ENCODE measurements at regions not wholly inside any gene's neighbourhood (a gene's known extent, or its start where the extent isn't known, plus 50 kb on each side); places are given as distances from the start of the nearest gene placed in this dataset.

DNA sequence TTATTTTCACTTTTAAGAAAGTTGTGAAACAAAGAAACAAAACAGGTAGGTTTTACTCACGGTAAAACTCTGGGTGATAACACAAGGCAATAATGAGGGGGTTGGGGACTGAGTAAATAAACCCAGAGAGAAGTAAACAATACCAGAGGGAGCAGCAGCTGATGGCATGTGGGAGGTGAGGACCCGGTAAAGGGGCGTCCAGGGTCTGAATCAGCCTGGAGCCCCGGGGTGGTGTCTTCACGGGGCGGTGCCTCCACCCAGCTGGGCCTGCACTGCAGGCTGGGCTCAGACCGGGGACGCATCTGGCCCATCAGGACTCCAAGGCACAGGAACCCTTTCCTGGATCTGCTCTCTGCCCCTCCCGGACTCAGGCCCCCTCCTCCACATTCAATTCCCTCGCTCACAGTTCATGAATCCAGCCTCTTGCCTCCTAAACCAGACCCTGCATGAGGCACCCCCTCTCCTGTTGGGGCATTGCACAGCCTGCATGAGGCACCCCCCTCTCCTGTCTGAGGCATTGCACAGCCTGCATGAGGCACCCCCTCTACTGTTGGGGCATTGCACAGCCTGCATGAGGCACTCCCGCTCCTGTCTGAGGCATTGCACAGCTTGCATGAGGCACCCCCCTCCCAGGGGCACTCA lies 73.9 kb upstream of the MFGE8 start:
- Mint-ChIP-seq H3K27me3 (no peaks in the 10 kb centered on the region), H3K4me1 (peaks cover 2% of the 10 kb centered on the region), H3K27ac (no peak overlapping the region), H3K4me3 (no peak overlapping the region), H3K36me3 (ENCODE audit: low read depth) (no peaks in the 10 kb centered on the region), H3K9me3 (no peaks in the 10 kb centered on the region)
- ChIA-PET CTCF (interaction anchor here (1.0 kb wide), 1 partner anchor 50 kb away, joined by 3 read pairs; no protein-coding TSS in a partner anchor), POLR2A (no interaction called here)
- no peak for DNase-seq

DNA sequence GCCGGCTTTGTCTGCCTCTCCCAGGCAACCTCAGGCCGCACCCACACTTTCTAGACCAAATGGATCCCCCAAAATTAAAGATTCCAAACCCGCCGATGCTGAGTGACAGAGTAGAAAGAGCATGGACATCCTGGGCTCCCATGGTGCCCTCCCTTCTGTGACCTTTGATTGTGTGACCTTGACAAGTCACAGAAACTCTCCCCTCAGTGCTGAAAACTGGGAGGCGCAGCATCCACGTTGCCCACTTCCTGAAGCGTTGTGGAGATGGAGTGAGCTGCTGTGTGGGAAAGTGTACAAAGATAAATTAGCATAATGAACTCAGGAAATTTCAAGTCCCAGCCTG lies 74.4 kb upstream of the MFGE8 start:
- ChIA-PET POLR2A (no interaction called here), CTCF (interaction anchor here (0.8 kb wide), 1 partner anchor 67 kb away, joined by 3 read pairs; no protein-coding TSS in a partner anchor)
- Mint-ChIP-seq H3K4me1 (peaks cover 2% of the 10 kb centered on the region), H3K4me3 (no peak overlapping the region), H3K27ac (no peak overlapping the region), H3K27me3 (no peaks in the 10 kb centered on the region), H3K9me3 (no peaks in the 10 kb centered on the region), H3K36me3 (ENCODE audit: low read depth) (no peaks in the 10 kb centered on the region)
- DNase-seq = no peak

DNA sequence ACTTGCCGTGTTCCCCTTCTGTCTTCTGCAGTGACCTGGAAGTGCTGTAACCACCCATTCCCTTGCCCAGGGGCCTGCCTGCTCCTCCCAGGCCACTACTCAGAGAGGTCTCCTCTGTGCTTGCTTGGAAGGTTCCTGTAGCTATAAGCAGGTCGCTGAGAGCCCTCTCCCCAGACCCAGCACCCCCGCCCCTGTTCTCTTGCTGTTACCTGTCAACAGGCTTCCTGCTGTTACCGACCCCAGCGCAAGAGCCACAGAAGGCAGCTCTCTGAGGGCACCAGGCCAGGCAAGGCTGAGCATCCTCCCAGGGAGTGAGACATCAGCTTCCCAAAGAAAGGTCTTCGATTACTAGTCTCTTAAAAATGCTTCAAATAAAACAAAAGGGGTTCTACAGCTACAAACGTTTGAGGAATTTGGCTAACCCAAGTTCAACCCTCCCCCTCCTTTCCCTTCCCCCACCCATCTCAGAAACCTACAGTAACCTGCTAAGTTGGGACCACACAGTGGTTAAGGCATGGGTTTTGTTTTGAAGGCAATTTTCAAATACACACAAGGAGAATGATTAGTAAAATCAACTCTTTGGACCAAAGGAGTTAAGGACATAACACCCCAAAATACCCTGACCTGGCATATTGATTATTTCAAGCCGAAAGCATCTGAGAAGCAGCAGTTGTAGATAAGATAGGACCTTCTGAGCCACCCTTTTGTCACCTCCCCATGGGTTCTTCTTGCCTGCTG lies 74.9 kb upstream of the MFGE8 start:
- Mint-ChIP-seq H3K36me3 (ENCODE audit: low read depth) (no peaks in the 10 kb centered on the region), H3K4me3 (no peak overlapping the region), H3K9me3 (no peaks in the 10 kb centered on the region), H3K27me3 (no peaks in the 10 kb centered on the region), H3K27ac (no peak overlapping the region), H3K4me1 (peaks cover under 1% of the 10 kb centered on the region)
- DNase-seq = no peak
- ChIA-PET CTCF (interaction anchor here (0.8 kb wide), 2 partner anchors 50 to 67 kb away, joined by 3 to 4 read pairs; no protein-coding TSS in a partner anchor), POLR2A (no interaction called here)

DNA sequence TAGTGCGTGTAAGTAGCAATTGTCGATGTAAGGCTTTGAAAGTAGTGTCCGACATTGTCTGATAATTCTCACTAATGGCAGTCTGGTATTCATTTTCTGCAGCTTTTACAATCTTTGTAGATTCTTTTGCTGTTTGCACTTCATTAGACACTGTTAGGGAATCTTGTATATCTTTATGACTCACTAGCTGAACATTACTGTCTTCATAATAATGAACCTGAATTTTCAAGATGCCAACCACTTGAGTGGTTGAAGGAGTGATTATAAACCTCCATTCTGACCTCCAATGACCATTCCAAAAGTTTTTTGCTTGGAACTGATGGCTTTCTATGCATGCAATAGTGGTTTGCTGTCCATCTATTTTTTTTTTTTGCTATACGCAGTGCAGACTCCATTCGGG lies 76.4 kb upstream of the MFGE8 start:
- POLR2A ChIA-PET = no interaction called here
- H3K27me3 Mint-ChIP-seq = no peaks in the 10 kb centered on the region
- H3K9me3 Mint-ChIP-seq = no peaks in the 10 kb centered on the region
- DNase-seq = no peak
- no peak overlapping the region for H3K4me3 Mint-ChIP-seq
- no peaks in the 10 kb centered on the region for H3K36me3 Mint-ChIP-seq (ENCODE audit: low read depth)
- H3K4me1 Mint-ChIP-seq = no peaks in the 10 kb centered on the region
- CTCF ChIA-PET = no interaction called here
- no peak overlapping the region for H3K27ac Mint-ChIP-seq

DNA sequence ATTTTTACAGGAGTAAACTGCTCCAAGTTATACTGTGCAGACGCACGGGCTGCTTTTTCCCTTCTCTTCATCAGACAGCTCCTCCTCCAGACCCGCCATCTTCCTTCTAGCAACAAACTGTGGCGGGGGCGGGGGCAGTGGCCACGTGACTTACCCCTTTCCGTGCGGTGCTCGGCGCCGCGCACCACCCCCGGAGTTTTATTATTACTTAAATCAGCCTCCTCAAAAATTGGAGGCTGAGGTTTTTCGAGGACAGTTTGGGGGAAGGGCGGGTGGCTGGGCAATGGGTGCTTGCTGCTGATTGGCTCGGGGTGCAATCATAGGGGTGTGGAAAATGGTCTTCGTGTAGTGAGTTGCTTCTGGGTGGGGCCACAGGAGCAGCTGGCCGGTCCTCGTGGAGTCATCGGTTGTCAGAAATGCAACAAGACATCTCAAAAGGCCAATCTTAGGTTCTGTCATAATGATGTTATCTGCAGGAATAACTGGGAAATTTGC lies 77.1 kb upstream of the MFGE8 start:
- no peaks in the 10 kb centered on the region for H3K27me3 Mint-ChIP-seq
- no peaks in the 10 kb centered on the region for H3K9me3 Mint-ChIP-seq
- no peaks in the 10 kb centered on the region for H3K4me1 Mint-ChIP-seq

DNA sequence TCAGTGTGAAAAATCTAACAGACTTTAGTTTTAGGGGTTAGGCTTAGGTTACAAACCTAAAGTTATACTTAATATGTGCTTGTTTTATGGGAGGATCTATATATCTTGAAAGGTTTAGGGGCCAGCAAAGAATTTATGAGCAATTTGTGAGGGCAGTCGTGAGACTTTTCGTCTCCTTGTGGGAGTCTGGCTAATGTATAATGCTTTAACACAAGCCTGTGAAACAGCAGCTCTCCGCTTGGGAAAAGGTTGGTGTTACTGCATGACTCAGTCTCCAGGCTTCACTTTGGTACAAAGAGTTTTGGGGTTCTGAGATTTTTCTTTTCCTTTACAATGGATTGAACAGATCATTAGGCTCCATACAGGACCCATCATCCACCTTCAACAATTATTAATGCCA lies 79.0 kb upstream of the MFGE8 start:
- H3K9me3 Mint-ChIP-seq = no peaks in the 10 kb centered on the region
- no peak overlapping the region for H3K4me3 Mint-ChIP-seq

More for the DNA sequence above, 77.1 kb upstream of the MFGE8 start:
- ChIA-PET POLR2A (no interaction called here), CTCF (interaction anchor here (0.6 kb wide), 1 partner anchor 9 kb away, joined by 3 read pairs; no protein-coding TSS in a partner anchor)
- H3K36me3 Mint-ChIP-seq (ENCODE audit: low read depth) = no peaks in the 10 kb centered on the region
- H3K27ac Mint-ChIP-seq = no peak overlapping the region
- DNase-seq = no peak
- no peak overlapping the region for H3K4me3 Mint-ChIP-seq

DNA sequence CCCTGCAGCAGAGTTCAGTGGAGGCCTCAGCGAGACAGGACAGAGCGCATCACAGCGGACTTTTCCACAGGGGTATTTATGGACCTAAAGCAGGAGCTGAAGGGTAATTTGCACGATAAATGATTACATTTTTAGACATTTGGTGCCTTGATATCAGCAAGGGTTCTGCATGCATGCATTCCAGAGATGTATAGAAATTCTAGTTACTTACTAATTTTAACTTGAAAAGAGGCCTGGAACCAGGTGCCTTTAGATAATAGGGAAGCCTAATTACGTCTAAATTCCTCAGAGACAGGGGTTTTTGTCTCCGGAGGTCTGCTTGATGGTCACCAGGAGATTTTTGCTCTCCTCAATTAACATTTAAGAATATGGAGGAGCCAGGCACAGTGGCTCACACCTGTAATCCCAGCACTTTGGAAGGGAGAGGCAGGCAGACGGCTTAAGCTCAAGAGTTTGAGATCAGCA lies 79.8 kb upstream of the MFGE8 start:
- Mint-ChIP-seq H3K9me3 (no peaks in the 10 kb centered on the region), H3K36me3 (ENCODE audit: low read depth) (no peaks in the 10 kb centered on the region), H3K27ac (no peak overlapping the region), H3K4me3 (no peak overlapping the region), H3K4me1 (no peaks in the 10 kb centered on the region), H3K27me3 (no peaks in the 10 kb centered on the region)
- ChIA-PET POLR2A (no interaction called here), CTCF (interaction anchor here (0.7 to 0.9 kb wide), 2 partner anchors 88 to 213 kb away, joined by 3 read pairs; no protein-coding TSS in a partner anchor)
- DNase-seq = no peak

More for the DNA sequence above, 79.0 kb upstream of the MFGE8 start:
- Mint-ChIP-seq H3K4me1 (no peaks in the 10 kb centered on the region), H3K27ac (no peak overlapping the region), H3K27me3 (no peaks in the 10 kb centered on the region), H3K36me3 (ENCODE audit: low read depth) (no peaks in the 10 kb centered on the region)
- no peak for DNase-seq
- POLR2A ChIA-PET = no interaction called here
- CTCF ChIA-PET = interaction anchor here (0.9 kb wide), 1 partner anchor 214 kb away, joined by 3 read pairs; no protein-coding TSS in a partner anchor

DNA sequence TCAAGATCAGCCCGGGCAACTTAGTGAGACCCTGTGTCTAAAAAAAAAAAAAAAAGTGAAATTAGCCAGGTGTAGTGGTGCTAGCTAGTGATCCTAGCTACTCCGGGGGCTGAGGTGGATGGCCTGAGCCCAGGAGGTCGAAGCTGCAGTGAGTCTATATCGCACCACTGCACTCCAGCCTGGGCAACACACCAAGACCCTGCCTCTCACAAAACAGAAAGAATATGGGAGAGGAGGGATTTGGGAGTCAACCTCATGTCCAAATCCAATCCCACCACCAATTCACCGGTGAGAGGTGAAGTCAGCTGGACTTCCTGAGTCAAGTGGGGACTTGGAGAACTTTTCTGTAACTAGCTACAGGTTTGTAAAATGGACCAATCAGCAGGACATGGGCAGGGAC lies 80.5 kb upstream of the MFGE8 start:
- ChIA-PET POLR2A (no interaction called here), CTCF (interaction anchor here (0.7 to 1.6 kb wide), 2 partner anchors 11 to 89 kb away, joined by 3 to 5 read pairs; no protein-coding TSS in a partner anchor)
- Mint-ChIP-seq H3K27me3 (no peaks in the 10 kb centered on the region), H3K4me3 (no peak overlapping the region), H3K4me1 (no peaks in the 10 kb centered on the region), H3K9me3 (no peaks in the 10 kb centered on the region), H3K27ac (no peak overlapping the region), H3K36me3 (ENCODE audit: low read depth) (no peaks in the 10 kb centered on the region)
- DNase-seq = no peak

DNA sequence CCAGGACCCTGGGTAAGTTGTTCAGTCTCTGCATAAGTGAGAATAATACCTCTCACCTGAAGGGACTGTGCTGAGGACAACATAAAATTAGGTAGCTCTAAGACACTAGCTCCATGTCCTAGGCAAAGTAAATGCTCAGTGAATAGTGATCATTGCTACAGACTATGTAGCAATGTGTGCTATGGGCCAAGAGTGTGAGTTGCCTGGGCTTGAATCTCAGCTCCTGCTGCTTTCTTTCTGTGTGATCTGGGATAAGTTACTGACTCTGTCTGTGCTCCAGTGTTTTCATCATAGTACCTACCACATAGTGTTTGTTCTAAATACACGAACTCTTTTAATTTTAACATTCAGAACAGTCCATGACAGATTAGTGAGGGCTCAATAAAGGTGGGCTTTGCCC lies 81.1 kb upstream of the MFGE8 start:
- POLR2A ChIA-PET = no interaction called here

DNA sequence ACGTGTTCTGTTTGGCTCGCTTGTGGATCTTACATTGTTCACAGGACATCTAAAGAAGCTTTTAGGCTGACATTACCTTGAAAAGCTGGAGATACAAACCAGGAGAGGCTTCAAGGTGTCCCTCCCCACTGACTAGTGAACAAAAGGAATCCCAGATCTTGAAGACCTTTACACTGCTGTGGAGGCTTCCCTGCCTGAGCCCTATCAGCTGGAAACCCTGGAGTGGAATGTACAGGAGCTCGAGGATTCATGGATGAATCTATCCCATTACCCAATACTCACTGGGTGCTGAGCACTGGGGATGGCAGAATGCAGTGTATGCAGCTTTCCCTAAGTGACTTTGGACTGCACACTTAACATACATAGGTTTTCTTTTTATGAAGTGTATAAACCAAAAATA lies 82.3 kb upstream of the MFGE8 start:
- H3K4me1 Mint-ChIP-seq = no peaks in the 10 kb centered on the region
- CTCF ChIA-PET = interaction anchor here (1.0 kb wide), 1 partner anchor 17 kb away, joined by 3 read pairs; no protein-coding TSS in a partner anchor

More for the DNA sequence above, 81.1 kb upstream of the MFGE8 start:
- CTCF ChIA-PET = interaction anchor here (1.6 kb wide), 1 partner anchor 12 kb away, joined by 5 read pairs; no protein-coding TSS in a partner anchor
- Mint-ChIP-seq H3K4me1 (no peaks in the 10 kb centered on the region), H3K27ac (no peak overlapping the region), H3K4me3 (no peak overlapping the region), H3K36me3 (ENCODE audit: low read depth) (no peaks in the 10 kb centered on the region), H3K27me3 (no peaks in the 10 kb centered on the region), H3K9me3 (no peaks in the 10 kb centered on the region)
- DNase-seq = no peak

DNA sequence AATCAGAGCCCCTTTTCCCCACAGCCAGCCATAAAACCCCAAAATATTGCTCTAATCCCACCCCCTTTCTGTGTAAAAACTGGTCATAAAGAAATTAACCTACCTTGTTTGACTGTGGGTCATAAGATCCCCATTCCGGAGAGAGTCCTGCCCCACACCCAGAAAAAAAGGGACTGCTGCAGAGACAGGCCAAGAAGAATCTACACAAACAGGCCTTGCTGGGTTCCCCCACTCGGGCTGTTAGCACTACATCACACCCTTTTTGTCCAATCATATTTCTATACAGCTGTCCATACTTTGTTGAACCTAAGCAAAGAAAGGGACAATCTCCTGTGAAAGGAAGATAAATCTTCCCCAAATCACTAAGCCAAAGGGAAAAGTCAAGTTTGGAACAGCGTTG lies 84.4 kb upstream of the MFGE8 start:
- no peak overlapping the region for H3K4me3 Mint-ChIP-seq
- H3K36me3 Mint-ChIP-seq (ENCODE audit: low read depth) = no peaks in the 10 kb centered on the region
- peaks cover 2% of the 10 kb centered on the region for H3K4me1 Mint-ChIP-seq
- H3K27me3 Mint-ChIP-seq = no peaks in the 10 kb centered on the region
- no peak overlapping the region for H3K27ac Mint-ChIP-seq
- no peak for DNase-seq
- no peaks in the 10 kb centered on the region for H3K9me3 Mint-ChIP-seq
- POLR2A ChIA-PET = no interaction called here
- CTCF ChIA-PET = no interaction called here

More for the DNA sequence above, 82.3 kb upstream of the MFGE8 start:
- no peaks in the 10 kb centered on the region for H3K36me3 Mint-ChIP-seq (ENCODE audit: low read depth)
- H3K27me3 Mint-ChIP-seq = no peaks in the 10 kb centered on the region
- no peaks in the 10 kb centered on the region for H3K9me3 Mint-ChIP-seq
- no peak overlapping the region for H3K27ac Mint-ChIP-seq
- no peak for DNase-seq
- no peak overlapping the region for H3K4me3 Mint-ChIP-seq
- POLR2A ChIA-PET = no interaction called here

DNA sequence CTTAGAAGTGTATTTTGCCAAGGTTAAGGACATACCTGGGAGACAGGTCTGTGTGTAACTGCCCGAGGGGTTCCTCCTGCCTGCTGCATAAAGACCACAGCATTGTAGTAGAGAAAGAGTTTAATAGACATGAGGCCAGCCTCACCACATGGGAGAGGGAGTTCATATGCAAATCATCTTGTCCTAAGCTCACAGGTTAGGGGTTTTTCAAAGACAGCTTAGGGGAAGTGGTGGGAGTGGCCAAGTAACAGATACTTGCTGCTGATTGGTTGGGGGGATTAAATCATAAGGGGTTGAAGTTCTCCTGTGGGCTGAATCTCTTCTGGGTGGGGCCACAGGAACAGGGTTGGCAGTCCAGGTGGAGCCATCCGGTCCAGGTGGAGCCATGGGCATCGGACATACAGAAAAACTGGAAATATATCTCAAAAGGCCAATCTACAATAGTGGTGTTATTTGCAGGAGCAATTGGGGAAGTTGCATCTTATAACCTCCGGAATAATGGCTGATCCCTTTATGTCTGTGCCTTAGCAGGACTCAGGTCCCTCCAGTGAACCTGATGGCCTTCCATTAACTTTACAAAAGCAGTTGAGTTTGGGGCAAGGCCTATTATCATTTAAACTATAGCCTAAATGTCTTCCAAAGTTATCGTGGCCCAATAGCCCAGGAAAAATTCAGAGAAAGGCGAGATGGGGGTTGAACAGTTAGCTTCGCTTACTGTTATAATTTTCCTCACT lies 86.0 kb upstream of the MFGE8 start:
- Mint-ChIP-seq H3K27ac (no peak overlapping the region), H3K4me3 (no peak overlapping the region), H3K9me3 (no peaks in the 10 kb centered on the region), H3K36me3 (ENCODE audit: low read depth) (no peaks in the 10 kb centered on the region), H3K4me1 (peaks cover 2% of the 10 kb centered on the region), H3K27me3 (no peaks in the 10 kb centered on the region)
- POLR2A ChIA-PET = no interaction called here
- DNase-seq = no peak
- CTCF ChIA-PET = no interaction called here

Measured in activated CD4-positive, alpha-beta T cell treated with anti-CD3 and anti-CD28 coated beads, Interleukin-2, amount 10 ng/mL, durations not matched to agents 7 days and 5 days (primary cell).